Endothelial cell of umbilical vein (primary cell): ENCODE measurements at regions not wholly inside any gene's neighbourhood (a gene's known extent, or its start where the extent isn't known, plus 50 kb on each side); places are given as distances from the start of the nearest gene placed in this dataset.

Experiments
- BruUV-seq: library from RNA; stranded (reverse); fragments of 400-500 nt; replicated peaks from 2 replicates; lab custom pipeline; 2021; lab: Mats Ljungman, UMichigan
- CTCF ChIA-PET: fragments of 300-600, 350-600 bp; sonication (Branson Sonifier 250); formaldehyde crosslinking; loops from one replicate; lab custom pipeline; 2021; ENCODE audit warnings: antibody characterized with exemption, inconsistent platforms; lab: Charles Lee
- POLR2A ChIA-PET: fragments of 300-600, 350-600 bp; sonication (Branson Sonifier 250); formaldehyde crosslinking; loops from one replicate; lab custom pipeline; 2021; ENCODE audit warnings: antibody characterized with exemption, inconsistent platforms; lab: Charles Lee
- DNase-seq: peaks from one replicate; pipeline ENCODE4 v3.0.0-alpha.2; 2011; ENCODE audit warnings: low read depth, low spot score
- FAIRE-seq: peaks from 2 replicates; lab custom pipeline; 2011; peaks lifted over from hg19 to GRCh38; lab: Jason Lieb, UNC
- H2AFZ ChIP-seq: 2 replicates; pipeline ENCODE4 v1.6.0; 2012; ENCODE audit warnings: low read depth, low read length, control low read depth, inconsistent platforms
- H3K27ac ChIP-seq: 2 replicates; pipeline ENCODE4 v1.5.1; 2011; ENCODE audit warnings: low read depth, mild to moderate bottlenecking, control low read depth, low read length, moderate library complexity; ENCODE audit not compliant: insufficient read depth
- H3K27me3 ChIP-seq, 2 experiments: 2 replicates each; pipeline versions ENCODE4 v1.6.0 to v1.6.1; 2011; ENCODE audit warnings: low read length in 2 of 2, mixed read lengths in 1 of 2; ENCODE audit not compliant: control insufficient read depth in 2 of 2, insufficient read depth in 2 of 2
- H3K36me3 ChIP-seq, 2 experiments: 2 replicates in 1 of 2; 3 replicates in 1 of 2; pipeline ENCODE4 v1.5.1; 2011; ENCODE audit warnings: low read length in 2 of 2, mild to moderate bottlenecking in 1 of 2, moderate library complexity in 1 of 2; ENCODE audit not compliant: control insufficient read depth in 2 of 2, insufficient read depth in 2 of 2; ENCODE audit errors: extremely low read depth in 1 of 2
- H3K4me1 ChIP-seq: 3 replicates; pipeline ENCODE4 v1.5.1; 2011; ENCODE audit warnings: mild to moderate bottlenecking, low read length; ENCODE audit not compliant: control insufficient read depth, insufficient read depth; ENCODE audit errors: extremely low read depth
- H3K4me2 ChIP-seq: 2 replicates; pipeline ENCODE4 v1.6.1; 2011; ENCODE audit warnings: low read length, control low read depth, mixed read lengths; ENCODE audit not compliant: insufficient read depth
- H3K4me3 ChIP-seq, 3 experiments: fragments of 200-600 bp in 1 of 3; sonication (generic), shearing (Covaris generic) in 1 of 3; replicated peaks in 1 of 3; 2 replicates each; pipeline ENCODE4 v1.5.1; 2011 to 2016; ENCODE audit warnings: control low read depth in 3 of 3, low read length in 3 of 3, mild to moderate bottlenecking in 2 of 3, inconsistent platforms in 1 of 3, low read depth in 1 of 3, moderate library complexity in 1 of 3; ENCODE audit not compliant: insufficient read depth in 1 of 3
- H3K79me2 ChIP-seq: 2 replicates; pipeline ENCODE4 v1.6.0; 2012; ENCODE audit warnings: low read length, inconsistent platforms; ENCODE audit not compliant: control insufficient read depth, insufficient read depth
- H3K9ac ChIP-seq: replicated peaks from 2 replicates; pipeline ENCODE3; 2011; ENCODE audit warnings: low read length, control low read depth; ENCODE audit not compliant: insufficient read depth; ENCODE audit errors: extremely low read depth
- H3K9me1 ChIP-seq: replicated peaks from 3 replicates; pipeline ENCODE4 v1.6.0; 2011; ENCODE audit warnings: mild to moderate bottlenecking, low read length; ENCODE audit not compliant: control insufficient read depth, insufficient read depth; ENCODE audit errors: extremely low read depth
- H3K9me3 ChIP-seq: replicated peaks from 2 replicates; pipeline ENCODE4 v1.5.1; 2012; ENCODE audit warnings: low read length, inconsistent platforms; ENCODE audit not compliant: control insufficient read depth, insufficient read depth
- H4K20me1 ChIP-seq: replicated peaks from 2 replicates; pipeline ENCODE3; 2011; ENCODE audit warnings: mild to moderate bottlenecking, low read length; ENCODE audit not compliant: control insufficient read depth, insufficient read depth; ENCODE audit errors: extremely low read depth
- EZH2 ChIP-seq: IDR thresholded peaks from 2 replicates; pipeline ENCODE4 v1.6.1; 2012; ENCODE audit warnings: borderline replicate concordance, low read depth, mild to moderate bottlenecking, moderate library complexity, low read length, inconsistent platforms; ENCODE audit not compliant: severe bottlenecking
- FOS ChIP-seq: IDR thresholded peaks from 2 replicates; pipeline ENCODE4 v1.6.1; 2011; ENCODE audit warnings: mild to moderate bottlenecking, low read length, moderate library complexity, borderline replicate concordance; ENCODE audit not compliant: insufficient read depth
- GATA2 ChIP-seq: IDR thresholded peaks from 2 replicates; pipeline ENCODE4 v1.7.0; 2011; ENCODE audit warnings: low read depth, mild to moderate bottlenecking, moderate library complexity, mixed read lengths, low read length; ENCODE audit not compliant: insufficient read length, insufficient read depth
- JUN ChIP-seq: IDR thresholded peaks from 2 replicates; pipeline ENCODE4 v1.6.1; 2011; ENCODE audit warnings: borderline replicate concordance, low read depth; ENCODE audit not compliant: insufficient read length, insufficient read depth
- MYC ChIP-seq: IDR thresholded peaks from one replicate; pipeline ENCODE4 v1.6.1; 2011; ENCODE audit warnings: mild to moderate bottlenecking, low read depth, low read length
- POLR2A ChIP-seq: IDR thresholded peaks from 2 replicates; pipeline ENCODE4 v1.6.1; 2012; ENCODE audit warnings: low read depth, mild to moderate bottlenecking, control low read depth, low read length
- POLR2AphosphoS5 ChIP-seq: IDR thresholded peaks from 2 replicates; pipeline ENCODE4 v1.6.1; 2012; ENCODE audit warnings: low read depth, mild to moderate bottlenecking, control low read depth, low read length, moderate library complexity; ENCODE audit not compliant: insufficient read depth
- dilution Hi-C: fragments of 300-500 bp; cut with MboI; formaldehyde crosslinking; loops from one replicate; pipeline ENCODE4 v1.15.0; 2019; ENCODE audit warnings: low sequenced_read_pairs; ENCODE audit not compliant: extremely low pct_ligation_motif_present
- intact Hi-C: fragments of 100-400 bp; cut with micrococcal nuclease; formaldehyde crosslinking; loops from one replicate; pipeline ENCODE4 v1.10.0; 2022
- TF ChIP-seq, protein P1 (sequence below), 2 donors: IDR thresholded peaks; 1 replicate in 1 of 2; 2 replicates in 1 of 2; pipeline ENCODE4 v1.5.1; 2011; ENCODE audit warnings: low read length in 2 of 2, mild to moderate bottlenecking in 2 of 2, moderate library complexity in 2 of 2, control low read depth in 1 of 2, inconsistent platforms in 1 of 2, low read depth in 1 of 2; ENCODE audit not compliant: insufficient read depth in 1 of 2; ENCODE audit errors: extremely low read depth in 1 of 2
- TF ChIP-seq, protein P2 (sequence below): IDR thresholded peaks from 2 replicates; pipeline ENCODE4 v1.6.1; 2011; ENCODE audit not compliant: insufficient read depth, insufficient read length

DNA sequence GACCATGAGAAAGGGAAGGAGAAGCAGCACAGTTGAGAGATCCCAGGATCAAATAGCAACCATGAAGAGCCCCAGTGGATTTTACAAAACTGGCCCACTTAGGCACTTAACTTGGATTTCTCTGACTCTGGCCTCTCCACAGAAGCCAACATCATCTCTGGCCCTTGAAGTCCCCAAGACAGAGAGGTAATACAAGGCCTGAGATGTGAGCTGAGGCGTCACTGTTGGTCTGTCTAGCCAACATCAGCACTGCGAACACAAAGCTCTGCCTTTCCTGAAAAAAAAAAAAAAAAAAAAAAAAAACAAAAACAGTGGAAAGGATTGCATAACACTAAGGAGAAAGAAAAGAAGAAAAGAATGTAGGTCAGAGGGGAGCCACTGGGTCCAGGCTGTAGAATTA lies 378.3 kb downstream of the BRINP1 start:
- DNase-seq (no peak), FAIRE-seq (no peak)
- Histone ChIP-seq H3K36me3 (no peaks in the 10 kb centered on the region), H3K27me3 (no peaks in the 10 kb centered on the region), H3K4me3 (no peak overlapping the region), H3K27ac (no peak overlapping the region), H3K4me2 (no peak overlapping the region), H3K9me1 (no peaks in the 10 kb centered on the region), H3K9me3 (peaks cover 2% of the 10 kb centered on the region), H2AFZ (no peak overlapping the region), H3K9ac (no peak overlapping the region), H4K20me1 (no peaks in the 10 kb centered on the region), H3K4me1 (no peaks in the 10 kb centered on the region), H3K79me2 (no peaks in the 10 kb centered on the region)
- dilution Hi-C loops, result no loop called here
- ChIA-PET CTCF (no interaction called here), POLR2A (no interaction called here)
- intact Hi-C loops, result no loop called here
- no TSS peak for BruUV-seq
- TF ChIP-seq EZH2, result no peak
- no peak for TF ChIP-seq POLR2AphosphoS5
- no peak for TF ChIP-seq GATA2
- no peak for TF ChIP-seq POLR2A

DNA sequence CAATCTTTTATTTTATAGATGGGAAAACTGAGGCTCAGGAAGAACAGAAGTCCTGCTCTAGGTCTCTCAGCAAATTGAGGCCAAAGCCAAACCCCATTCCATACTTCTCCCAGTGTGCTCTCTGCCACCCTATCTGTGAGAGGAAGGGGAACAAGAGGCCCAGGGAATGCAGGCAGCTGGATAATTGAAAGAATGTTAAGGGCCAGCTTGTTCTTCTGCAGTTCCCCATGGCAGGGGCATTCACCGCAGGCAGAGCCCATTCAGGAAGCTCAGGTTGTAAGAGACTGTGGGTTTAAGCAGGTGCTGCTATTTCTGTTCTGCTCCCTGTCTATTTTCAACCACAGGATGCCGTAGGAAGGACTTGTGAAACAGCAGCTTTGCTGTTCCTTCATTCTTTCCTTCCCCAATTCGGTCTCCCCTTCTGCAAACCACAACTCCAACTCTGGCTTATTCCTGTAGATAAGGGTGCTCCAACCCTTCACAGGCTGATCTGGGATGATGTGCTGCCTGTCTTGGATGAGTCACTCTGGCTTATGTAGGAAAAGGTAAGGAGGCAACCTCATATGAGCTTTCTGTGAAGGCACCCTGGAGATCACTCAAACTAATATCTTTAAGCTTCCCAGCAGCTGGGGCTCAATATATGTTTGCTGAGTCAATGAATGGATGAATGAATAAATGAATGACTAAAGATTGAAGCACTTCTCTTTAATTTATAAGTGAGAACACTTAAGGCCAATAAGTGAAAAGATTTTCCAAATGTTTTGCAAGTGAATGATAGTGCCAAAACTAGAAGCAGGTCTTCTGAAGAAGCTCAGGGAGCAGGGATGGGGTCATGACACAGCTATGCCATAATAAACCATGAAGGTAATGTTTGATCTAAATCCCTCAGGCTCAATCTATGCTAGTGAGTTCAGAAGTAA lies 377.6 kb downstream of the BRINP1 start:
- TF ChIP-seq EZH2 (no peak), JUN (no peak), MYC (no peak), POLR2A (no peak), GATA2 (no peak), FOS (no peak), POLR2AphosphoS5 (no peak)
- TF ChIP-seq, protein P1, sequence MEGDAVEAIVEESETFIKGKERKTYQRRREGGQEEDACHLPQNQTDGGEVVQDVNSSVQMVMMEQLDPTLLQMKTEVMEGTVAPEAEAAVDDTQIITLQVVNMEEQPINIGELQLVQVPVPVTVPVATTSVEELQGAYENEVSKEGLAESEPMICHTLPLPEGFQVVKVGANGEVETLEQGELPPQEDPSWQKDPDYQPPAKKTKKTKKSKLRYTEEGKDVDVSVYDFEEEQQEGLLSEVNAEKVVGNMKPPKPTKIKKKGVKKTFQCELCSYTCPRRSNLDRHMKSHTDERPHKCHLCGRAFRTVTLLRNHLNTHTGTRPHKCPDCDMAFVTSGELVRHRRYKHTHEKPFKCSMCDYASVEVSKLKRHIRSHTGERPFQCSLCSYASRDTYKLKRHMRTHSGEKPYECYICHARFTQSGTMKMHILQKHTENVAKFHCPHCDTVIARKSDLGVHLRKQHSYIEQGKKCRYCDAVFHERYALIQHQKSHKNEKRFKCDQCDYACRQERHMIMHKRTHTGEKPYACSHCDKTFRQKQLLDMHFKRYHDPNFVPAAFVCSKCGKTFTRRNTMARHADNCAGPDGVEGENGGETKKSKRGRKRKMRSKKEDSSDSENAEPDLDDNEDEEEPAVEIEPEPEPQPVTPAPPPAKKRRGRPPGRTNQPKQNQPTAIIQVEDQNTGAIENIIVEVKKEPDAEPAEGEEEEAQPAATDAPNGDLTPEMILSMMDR (IDR thresholded peaks at IDR 0.05; ENCODE audit: extremely low read depth in 1 of 2, insufficient read depth in 1 of 2, low read depth in 1 of 2, low read length in 2 of 2), result no peak
- TF ChIP-seq, protein P2, sequence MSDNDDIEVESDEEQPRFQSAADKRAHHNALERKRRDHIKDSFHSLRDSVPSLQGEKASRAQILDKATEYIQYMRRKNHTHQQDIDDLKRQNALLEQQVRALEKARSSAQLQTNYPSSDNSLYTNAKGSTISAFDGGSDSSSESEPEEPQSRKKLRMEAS, result no peak
- POLR2A ChIA-PET, result no interaction called here
- no peaks in the 10 kb centered on the region for H4K20me1 ChIP-seq
- no peak overlapping the region for H3K9ac ChIP-seq
- CTCF ChIA-PET, result no interaction called here
- H3K27me3 ChIP-seq, result no peaks in the 10 kb centered on the region
- H3K79me2 ChIP-seq, result no peaks in the 10 kb centered on the region
- intact Hi-C loops, result no loop called here
- H2AFZ ChIP-seq, result no peak overlapping the region
- FAIRE-seq (no peak), DNase-seq (no peak)
- BruUV-seq, result no TSS peak
- H3K9me1 ChIP-seq, result no peaks in the 10 kb centered on the region
- dilution Hi-C loops, result no loop called here
- H3K36me3 ChIP-seq, result no peaks in the 10 kb centered on the region
- H3K9me3 ChIP-seq, result peaks cover 2% of the 10 kb centered on the region
- no peaks in the 10 kb centered on the region for H3K4me1 ChIP-seq
- no peak overlapping the region for H3K4me2 ChIP-seq
- H3K27ac ChIP-seq, result no peak overlapping the region
- H3K4me3 ChIP-seq, result no peak overlapping the region
